HG03439 (cell line): ENCODE measurements at regions not wholly inside any gene's neighbourhood (a gene's known extent, or its start where the extent isn't known, plus 50 kb on each side); places are given as distances from the start of the nearest gene placed in this dataset.
"Not testable (repeated sequence)": the region's sequence is repeated elsewhere in the genome, so short reads cannot be mapped to it uniquely, and the experiment has no call there.

Experiments
- ATAC-seq: cut with Tn5 transposase; IDR thresholded peaks from one replicate; pipeline ENCODE4 v1.9.1; 2021; ENCODE audit warnings: mild to moderate bottlenecking, moderate library complexity; ENCODE audit not compliant: unreplicated experiment

- ATAC-seq, result no peak
These were observed 167.1 kb upstream of the CXCL13 start for GRCh38 chr4:77438549-77438948.

- no peak for ATAC-seq
These were observed 161.7 kb upstream of the CXCL13 start for GRCh38 chr4:77443941-77444340.

GRCh38 chr4:77445823-77446222, 159.8 kb upstream of the CXCL13 start:
- no peak for ATAC-seq

- ATAC-seq, result no peak
These were observed 159.0 kb upstream of the CXCL13 start for GRCh38 chr4:77446601-77447000.

- ATAC-seq, result no peak
These were observed 156.4 kb upstream of the CXCL13 start for GRCh38 chr4:77449171-77449570.

- no peak for ATAC-seq
These were observed 155.6 kb upstream of the CXCL13 start for GRCh38 chr4:77450006-77450405.

- ATAC-seq, result no peak
These were observed 154.1 kb upstream of the CXCL13 start for GRCh38 chr4:77451530-77451929.

- not testable (repeated sequence) for ATAC-seq
These were observed 153.5 kb upstream of the CXCL13 start for GRCh38 chr4:77452117-77452516.

- ATAC-seq, result no peak
These were observed 151.7 kb upstream of the CXCL13 start for GRCh38 chr4:77453911-77454310.

- no peak for ATAC-seq
These were observed 150.8 kb upstream of the CXCL13 start for GRCh38 chr4:77454858-77455257.

GRCh38 chr4:77464100-77464499, 141.5 kb upstream of the CXCL13 start:
- ATAC-seq, result not testable (repeated sequence)

GRCh38 chr4:77465271-77465670, 140.3 kb upstream of the CXCL13 start:
- ATAC-seq, result no peak

GRCh38 chr4:77466430-77466829, 139.2 kb upstream of the CXCL13 start:
- no peak for ATAC-seq

GRCh38 chr4:77471821-77472495, 133.7 kb upstream of the CXCL13 start:
- ATAC-seq, result no peak

GRCh38 chr4:77473509-77473908, 132.1 kb upstream of the CXCL13 start:
- ATAC-seq, result no peak

- ATAC-seq, result no peak
These were observed 123.8 kb upstream of the CXCL13 start for GRCh38 chr4:77481856-77482255.

GRCh38 chr4:77488882-77489281, 116.7 kb upstream of the CXCL13 start:
- ATAC-seq, result no peak

- ATAC-seq, result peak; percentile 50
These were observed 112.4 kb upstream of the CXCL13 start for GRCh38 chr4:77493120-77493752.

- ATAC-seq, result peak; percentile 43
These were observed 111.6 kb upstream of the CXCL13 start for GRCh38 chr4:77493829-77494551.

GRCh38 chr4:77496457-77496856, 109.2 kb upstream of the CXCL13 start:
- no peak for ATAC-seq

- ATAC-seq, result no peak
These were observed 104.8 kb upstream of the CXCL13 start for GRCh38 chr4:77500801-77501200.

GRCh38 chr4:77501240-77501639, 104.4 kb upstream of the CXCL13 start:
- ATAC-seq, result no peak
